Duodenal mucosa (tissue), 2 donors: ENCODE measurements at regions not wholly inside any gene's neighbourhood (a gene's known extent, or its start where the extent isn't known, plus 50 kb on each side); places are given as distances from the start of the nearest gene placed in this dataset.
"Not testable (repeated sequence)": the region's sequence is repeated elsewhere in the genome, so short reads cannot be mapped to it uniquely, and the experiment has no call there.

ENCODE experiments used
- H3K27ac ChIP-seq: one replicate; pipeline ENCODE4 v1.7.0; 2013; ENCODE audit warnings: low read depth, low read length
- H3K27me3 ChIP-seq, 2 donors: one replicate each; pipeline ENCODE4 v1.7.0; 2013; ENCODE audit warnings: low read length in 2 of 2, control low read depth in 1 of 2; ENCODE audit not compliant: insufficient read depth in 2 of 2, control insufficient read depth in 1 of 2
- H3K36me3 ChIP-seq, 2 donors: one replicate each; pipeline ENCODE4 v1.7.0; 2013; ENCODE audit warnings: low read length in 2 of 2, control low read depth in 1 of 2; ENCODE audit not compliant: insufficient read depth in 2 of 2, control insufficient read depth in 1 of 2
- H3K4me1 ChIP-seq, 2 donors: one replicate each; pipeline ENCODE4 v1.7.0; 2013; ENCODE audit warnings: low read length in 2 of 2, control low read depth in 1 of 2; ENCODE audit not compliant: insufficient read depth in 2 of 2, control insufficient read depth in 1 of 2
- H3K4me3 ChIP-seq, 2 donors: one replicate each; pipeline ENCODE4 v1.7.0; 2013; ENCODE audit warnings: low read length in 2 of 2, low read depth in 1 of 2
- H3K9ac ChIP-seq, 2 donors: one replicate each; pipeline ENCODE4 v1.7.0; 2013; ENCODE audit warnings: low read length in 2 of 2, low read depth in 1 of 2
- H3K9me3 ChIP-seq, 2 donors: one replicate each; pipeline ENCODE4 v1.7.0; 2013; ENCODE audit warnings: low read length in 2 of 2, control low read depth in 1 of 2; ENCODE audit not compliant: control insufficient read depth in 1 of 2

- H3K4me1 ChIP-seq, result no peaks in the 10 kb centered on the region
- no peak overlapping the region for H3K4me3 ChIP-seq
- H3K27ac ChIP-seq, result no peak overlapping the region
- H3K36me3 ChIP-seq, result no peaks in the 10 kb centered on the region
- no peaks in the 10 kb centered on the region for H3K9me3 ChIP-seq
- no peak overlapping the region for H3K9ac ChIP-seq
- H3K27me3 ChIP-seq, result peaks cover 0 to 2% of the 10 kb centered on the region in 2 donors
Observed at GRCh38 chr2:238719641-238720040, 128.2 kb upstream of the TWIST2 start.

GRCh38 chr2:238720232-238720672 lies 127.6 kb upstream of the TWIST2 start:
- peaks cover 0 to 2% of the 10 kb centered on the region in 2 donors for H3K27me3 ChIP-seq
- no peak overlapping the region for H3K4me3 ChIP-seq
- no peaks in the 10 kb centered on the region for H3K4me1 ChIP-seq
- H3K9ac ChIP-seq, result no peak overlapping the region
- no peaks in the 10 kb centered on the region for H3K9me3 ChIP-seq
- H3K36me3 ChIP-seq, result no peaks in the 10 kb centered on the region
- H3K27ac ChIP-seq, result no peak overlapping the region

- no peak overlapping the region for H3K27ac ChIP-seq
- H3K9ac ChIP-seq, result no peak overlapping the region
- H3K27me3 ChIP-seq, result peaks cover 0 to 2% of the 10 kb centered on the region in 2 donors
- no peaks in the 10 kb centered on the region for H3K4me1 ChIP-seq
- H3K9me3 ChIP-seq, result no peaks in the 10 kb centered on the region
- no peak overlapping the region for H3K4me3 ChIP-seq
- no peaks in the 10 kb centered on the region for H3K36me3 ChIP-seq
Observed at GRCh38 chr2:238722181-238722580, 125.7 kb upstream of the TWIST2 start.

- Histone ChIP-seq H3K27ac (no peak overlapping the region), H3K4me1 (no peaks in the 10 kb centered on the region), H3K9ac (no peak overlapping the region), H3K36me3 (no peaks in the 10 kb centered on the region), H3K9me3 (no peaks in the 10 kb centered on the region), H3K27me3 (peaks cover 0 to 2% of the 10 kb centered on the region in 2 donors), H3K4me3 (no peak overlapping the region)
Observed at GRCh38 chr2:238722883-238723282, 125.0 kb upstream of the TWIST2 start.

- not testable (repeated sequence) for H3K9me3 ChIP-seq, H3K4me3 ChIP-seq, H3K4me1 ChIP-seq, H3K27me3 ChIP-seq, H3K9ac ChIP-seq, H3K36me3 ChIP-seq, H3K27ac ChIP-seq
Observed at GRCh38 chr2:238723740-238724320, 124.1 kb upstream of the TWIST2 start.

GRCh38 chr2:238724728-238725127 lies 123.2 kb upstream of the TWIST2 start:
- H3K9me3 ChIP-seq, result no peaks in the 10 kb centered on the region
- H3K9ac ChIP-seq, result no peak overlapping the region
- H3K4me3 ChIP-seq, result no peak overlapping the region
- H3K27ac ChIP-seq, result no peak overlapping the region
- no peaks in the 10 kb centered on the region for H3K4me1 ChIP-seq
- peaks cover 0 to 2% of the 10 kb centered on the region in 2 donors for H3K27me3 ChIP-seq
- H3K36me3 ChIP-seq, result no peaks in the 10 kb centered on the region

GRCh38 chr2:238725298-238725697 lies 122.6 kb upstream of the TWIST2 start:
- Histone ChIP-seq H3K9ac (no peak overlapping the region), H3K27ac (no peak overlapping the region), H3K4me3 (no peak overlapping the region), H3K9me3 (no peaks in the 10 kb centered on the region), H3K36me3 (no peaks in the 10 kb centered on the region), H3K27me3 (peaks cover 0 to 2% of the 10 kb centered on the region in 2 donors), H3K4me1 (no peaks in the 10 kb centered on the region)

GRCh38 chr2:238726670-238727584 lies 121.0 kb upstream of the TWIST2 start:
- Histone ChIP-seq H3K27ac (no peak overlapping the region), H3K27me3 (no peaks in the 10 kb centered on the region), H3K36me3 (no peaks in the 10 kb centered on the region), H3K4me3 (no peak overlapping the region), H3K9me3 (no peaks in the 10 kb centered on the region), H3K9ac (no peak overlapping the region), H3K4me1 (no peaks in the 10 kb centered on the region)

GRCh38 chr2:238727585-238728329 lies 120.1 kb upstream of the TWIST2 start:
- no peak overlapping the region for H3K4me3 ChIP-seq
- H3K27me3 ChIP-seq, result no peaks in the 10 kb centered on the region
- H3K36me3 ChIP-seq, result no peaks in the 10 kb centered on the region
- H3K4me1 ChIP-seq, result no peaks in the 10 kb centered on the region
- H3K9ac ChIP-seq, result no peak overlapping the region
- H3K27ac ChIP-seq, result no peak overlapping the region
- H3K9me3 ChIP-seq, result no peaks in the 10 kb centered on the region
